Fibroblast of lung (primary cell): ENCODE measurements at regions not wholly inside any gene's neighbourhood (a gene's known extent, or its start where the extent isn't known, plus 50 kb on each side); places are given as distances from the start of the nearest gene placed in this dataset.

Source experiments
- DNase-seq, 2 donors: peaks; one replicate each; pipeline versions ENCODE4 v3.0.0 to v3.0.0-alpha.2; 2010; ENCODE audit warnings: low read depth in 2 of 2
- H2AFZ ChIP-seq: 2 replicates; pipeline ENCODE4 v1.5.1; 2012; ENCODE audit warnings: low read length, control low read depth, inconsistent platforms
- H3K27ac ChIP-seq: 2 replicates; pipeline ENCODE4 v1.5.1; 2011; ENCODE audit warnings: low read length, control low read depth; ENCODE audit not compliant: insufficient read depth
- H3K27me3 ChIP-seq: 2 replicates; pipeline ENCODE4 v1.5.1; 2011; ENCODE audit warnings: mild to moderate bottlenecking, low read length; ENCODE audit not compliant: control insufficient read depth, insufficient read depth
- H3K36me3 ChIP-seq: 2 replicates; pipeline ENCODE4 v1.5.1; 2011; ENCODE audit warnings: low read length; ENCODE audit not compliant: control insufficient read depth, insufficient read depth
- H3K4me1 ChIP-seq: 2 replicates; pipeline ENCODE4 v1.5.1; 2011; ENCODE audit warnings: low read length; ENCODE audit not compliant: control insufficient read depth, insufficient read depth; ENCODE audit errors: extremely low read depth
- H3K4me2 ChIP-seq: 2 replicates; pipeline ENCODE4 v1.5.1; 2011; ENCODE audit warnings: low read length, control low read depth; ENCODE audit not compliant: insufficient read depth; ENCODE audit errors: extremely low read depth
- H3K4me3 ChIP-seq, 4 experiments: fragments of 200-600 bp in 1 of 4; sonication (generic) in 1 of 4; replicated peaks in 1 of 4; 2 replicates each; pipeline ENCODE4 v1.5.1; 2011 to 2016; ENCODE audit warnings: low read length in 4 of 4, low read depth in 3 of 4, mild to moderate bottlenecking in 3 of 4, control low read depth in 2 of 4, inconsistent platforms in 1 of 4, mixed read lengths in 1 of 4; ENCODE audit not compliant: insufficient read depth in 1 of 4; ENCODE audit errors: control extremely low read depth in 1 of 4
- H3K79me2 ChIP-seq: 2 replicates; pipeline ENCODE4 v1.5.1; 2012; ENCODE audit warnings: mild to moderate bottlenecking, low read length, inconsistent platforms; ENCODE audit not compliant: control insufficient read depth, insufficient read depth
- H3K9ac ChIP-seq: 2 replicates; pipeline ENCODE4 v1.5.1; 2011; ENCODE audit warnings: mild to moderate bottlenecking, low read length, control low read depth; ENCODE audit not compliant: insufficient read depth
- H3K9me3 ChIP-seq: 2 replicates; pipeline ENCODE4 v1.5.1; 2012; ENCODE audit warnings: low read depth, low read length; ENCODE audit not compliant: control insufficient read depth, insufficient read depth
- H4K20me1 ChIP-seq: 2 replicates; pipeline ENCODE4 v1.5.1; 2011; ENCODE audit warnings: low read length; ENCODE audit not compliant: control insufficient read depth, insufficient read depth; ENCODE audit errors: extremely low read depth
- CTCF ChIP-seq, 2 donors: IDR thresholded peaks in 1 of 2; conservative IDR thresholded peaks in 1 of 2; 1 replicate in 1 of 2; 2 replicates in 1 of 2; pipeline ENCODE4 v1.5.1; 2011 to 2012; ENCODE audit warnings: low read length in 2 of 2, control low read depth in 1 of 2, inconsistent platforms in 1 of 2, low read depth in 1 of 2, mild to moderate bottlenecking in 1 of 2
- EZH2 ChIP-seq: IDR thresholded peaks from 2 replicates; pipeline ENCODE4 v1.5.1; 2012; ENCODE audit warnings: low read length, control low read depth, mild to moderate bottlenecking; ENCODE audit errors: missing control alignments

- Histone ChIP-seq H4K20me1 (no peaks in the 10 kb centered on the region), H3K27me3 (no peaks in the 10 kb centered on the region), H3K27ac (no peak overlapping the region), H2AFZ (no peak overlapping the region), H3K4me2 (no peak overlapping the region), H3K36me3 (no peaks in the 10 kb centered on the region), H3K9me3 (no peaks in the 10 kb centered on the region), H3K9ac (no peak overlapping the region), H3K79me2 (no peaks in the 10 kb centered on the region), H3K4me1 (no peaks in the 10 kb centered on the region), H3K4me3 (no peak overlapping the region)
- no peak for DNase-seq
- no peak for TF ChIP-seq CTCF (conservative IDR thresholded peaks at IDR 0.05 in 1 of 2, IDR thresholded peaks at IDR 0.05 in 1 of 2; ENCODE audit: low read depth in 1 of 2, low read length in 2 of 2)
- no peak for TF ChIP-seq EZH2
These were observed 95.1 kb downstream of the BARHL2 start for GRCh38 chr1:90621986-90622385.

GRCh38 chr1:90616395-90616794, 100.7 kb downstream of the BARHL2 start:
- Histone ChIP-seq H3K4me2 (no peak overlapping the region), H3K36me3 (no peaks in the 10 kb centered on the region), H4K20me1 (no peaks in the 10 kb centered on the region), H3K4me3 (no peak overlapping the region), H3K27me3 (no peaks in the 10 kb centered on the region), H3K79me2 (no peaks in the 10 kb centered on the region), H2AFZ (no peak overlapping the region), H3K9me3 (no peaks in the 10 kb centered on the region), H3K4me1 (no peaks in the 10 kb centered on the region), H3K27ac (no peak overlapping the region), H3K9ac (no peak overlapping the region)
- DNase-seq = no peak
- no peak for TF ChIP-seq EZH2
- no peak for TF ChIP-seq CTCF (conservative IDR thresholded peaks at IDR 0.05 in 1 of 2, IDR thresholded peaks at IDR 0.05 in 1 of 2; ENCODE audit: low read depth in 1 of 2, low read length in 2 of 2)

GRCh38 chr1:90614872-90615271, 102.2 kb downstream of the BARHL2 start:
- DNase-seq = no peak
- Histone ChIP-seq H3K4me3 (no peak overlapping the region), H3K9ac (no peak overlapping the region)

More at GRCh38 chr1:90614872-90615271, 102.2 kb downstream of the BARHL2 start:
- Histone ChIP-seq H3K36me3 (no peaks in the 10 kb centered on the region), H3K79me2 (no peaks in the 10 kb centered on the region), H3K4me1 (no peaks in the 10 kb centered on the region), H2AFZ (no peak overlapping the region), H3K4me2 (no peak overlapping the region), H3K9me3 (no peaks in the 10 kb centered on the region), H3K27ac (no peak overlapping the region), H4K20me1 (no peaks in the 10 kb centered on the region), H3K27me3 (no peaks in the 10 kb centered on the region)
- TF ChIP-seq EZH2 (no peak), CTCF (conservative IDR thresholded peaks at IDR 0.05 in 1 of 2, IDR thresholded peaks at IDR 0.05 in 1 of 2; ENCODE audit: low read depth in 1 of 2, low read length in 2 of 2) (no peak)
